ENCODE measurements at regions not wholly inside any gene's neighbourhood (a gene's known extent, or its start where the extent isn't known, plus 50 kb on each side); places are given as distances from the start of the nearest gene placed in this dataset.
"Not testable (repeated sequence)": the region's sequence is repeated elsewhere in the genome, so short reads cannot be mapped to it uniquely, and the experiment has no call there.

DNA sequence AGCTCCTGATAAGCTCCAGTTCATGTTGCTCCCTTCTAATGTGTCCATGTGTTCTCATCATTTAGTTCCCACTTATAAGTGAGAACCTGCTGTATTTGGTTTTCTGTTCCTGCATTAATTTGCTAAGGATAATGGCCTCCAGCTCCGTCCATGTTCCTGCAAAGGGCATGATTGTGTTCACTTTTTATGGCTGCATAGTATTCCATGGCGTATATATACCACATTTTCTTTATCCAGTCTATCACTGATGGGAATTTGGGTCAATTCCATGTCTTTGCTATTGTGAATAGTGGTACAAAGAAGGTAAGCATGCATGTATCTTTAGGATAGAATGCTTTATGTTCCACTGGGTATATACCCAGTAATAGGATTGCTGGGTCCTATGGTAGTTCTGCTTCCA is 197.2 kb upstream of the ITM2A start:
- no peaks in the 10 kb centered on the region for H3K4me1 ChIP-seq (ENCODE audit: insufficient read depth)
- no peak overlapping the region for H3K4me3 ChIP-seq (ENCODE audit: low read depth, low read length)
- H3K36me3 ChIP-seq (ENCODE audit: insufficient read depth): no peaks in the 10 kb centered on the region
- no peak for DNase-seq (ENCODE audit: extremely low spot score)
- WGBS: 83% methylated on average over 2 of the region's 2 CpGs
- no peak overlapping the region for H3K27ac ChIP-seq (ENCODE audit: low read depth)

DNA sequence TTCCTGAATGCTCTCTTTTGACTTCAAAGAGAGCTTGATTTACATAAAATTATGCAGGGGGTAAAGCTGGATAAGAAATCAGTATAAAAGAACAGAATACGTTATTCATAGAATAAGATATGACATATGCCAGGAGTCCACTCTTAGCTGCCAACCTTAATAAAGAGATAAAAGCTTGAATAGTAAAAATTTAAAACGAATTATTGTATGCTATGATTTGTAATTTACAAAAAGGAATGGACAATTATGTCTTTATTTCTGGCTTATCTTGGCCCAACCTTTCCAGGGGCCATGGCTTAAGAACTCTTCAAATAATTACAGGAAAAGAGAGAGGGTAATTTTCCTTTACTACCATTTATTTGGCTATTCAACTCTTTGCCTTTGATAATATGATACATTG is 192.2 kb upstream of the ITM2A start:
- WGBS: 43% methylated on average over 2 of the region's 2 CpGs
- Histone ChIP-seq H3K4me1 (ENCODE audit: insufficient read depth) (no peaks in the 10 kb centered on the region), H3K36me3 (ENCODE audit: insufficient read depth) (no peaks in the 10 kb centered on the region), H3K27ac (ENCODE audit: low read depth) (no peak overlapping the region), H3K4me3 (ENCODE audit: low read depth, low read length) (no peak overlapping the region)
- DNase-seq (ENCODE audit: extremely low spot score): no peak

DNA sequence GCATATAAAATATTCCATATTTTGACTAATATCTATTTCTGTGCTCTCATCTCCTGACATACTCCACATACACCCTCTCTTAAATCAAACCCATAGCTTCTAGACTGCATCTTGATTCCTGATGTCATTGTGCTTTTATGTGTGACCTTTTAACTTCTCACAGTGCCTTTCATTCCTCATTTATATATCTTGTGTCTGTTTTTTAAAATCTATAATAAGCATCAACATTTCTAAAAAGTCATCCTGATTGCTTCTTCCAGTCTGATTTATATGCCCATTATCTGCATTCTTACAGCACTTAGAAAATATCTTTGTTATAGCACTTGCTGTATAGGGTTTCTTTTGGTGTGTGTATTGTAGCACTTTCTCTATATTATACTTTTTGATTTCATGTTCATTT is 190.1 kb upstream of the ITM2A start:
- no peak for DNase-seq (ENCODE audit: extremely low spot score)
- H3K4me3 ChIP-seq (ENCODE audit: low read depth, low read length): no peak overlapping the region
- H3K36me3 ChIP-seq (ENCODE audit: insufficient read depth): no peaks in the 10 kb centered on the region
- H3K27ac ChIP-seq (ENCODE audit: low read depth): no peak overlapping the region
- no peaks in the 10 kb centered on the region for H3K4me1 ChIP-seq (ENCODE audit: insufficient read depth)

DNA sequence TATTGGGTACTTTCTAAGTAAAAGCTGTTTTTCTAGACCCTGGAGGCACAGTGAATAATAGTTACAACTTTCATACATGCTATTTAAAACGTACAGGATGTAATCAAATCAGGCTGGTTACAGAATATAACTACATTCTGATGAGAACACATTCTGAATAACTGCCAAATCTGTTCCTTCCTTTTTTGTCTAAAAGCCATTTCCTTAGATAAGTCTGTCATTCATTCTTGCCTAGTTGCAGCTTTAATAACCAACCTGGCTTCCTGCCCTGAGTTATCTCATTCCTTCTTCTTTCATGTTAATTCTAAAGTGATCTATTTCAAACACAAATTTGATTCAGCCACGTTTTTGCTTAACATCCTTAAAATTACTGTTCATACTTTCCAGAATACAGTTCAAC is 189.7 kb upstream of the ITM2A start:
- Histone ChIP-seq H3K27ac (ENCODE audit: low read depth) (no peak overlapping the region), H3K4me1 (ENCODE audit: insufficient read depth) (no peaks in the 10 kb centered on the region), H3K4me3 (ENCODE audit: low read depth, low read length) (no peak overlapping the region), H3K36me3 (ENCODE audit: insufficient read depth) (no peaks in the 10 kb centered on the region)
- DNase-seq (ENCODE audit: extremely low spot score): peak; percentile 21
- WGBS: 2% methylated on average over 2 of the region's 2 CpGs

DNA sequence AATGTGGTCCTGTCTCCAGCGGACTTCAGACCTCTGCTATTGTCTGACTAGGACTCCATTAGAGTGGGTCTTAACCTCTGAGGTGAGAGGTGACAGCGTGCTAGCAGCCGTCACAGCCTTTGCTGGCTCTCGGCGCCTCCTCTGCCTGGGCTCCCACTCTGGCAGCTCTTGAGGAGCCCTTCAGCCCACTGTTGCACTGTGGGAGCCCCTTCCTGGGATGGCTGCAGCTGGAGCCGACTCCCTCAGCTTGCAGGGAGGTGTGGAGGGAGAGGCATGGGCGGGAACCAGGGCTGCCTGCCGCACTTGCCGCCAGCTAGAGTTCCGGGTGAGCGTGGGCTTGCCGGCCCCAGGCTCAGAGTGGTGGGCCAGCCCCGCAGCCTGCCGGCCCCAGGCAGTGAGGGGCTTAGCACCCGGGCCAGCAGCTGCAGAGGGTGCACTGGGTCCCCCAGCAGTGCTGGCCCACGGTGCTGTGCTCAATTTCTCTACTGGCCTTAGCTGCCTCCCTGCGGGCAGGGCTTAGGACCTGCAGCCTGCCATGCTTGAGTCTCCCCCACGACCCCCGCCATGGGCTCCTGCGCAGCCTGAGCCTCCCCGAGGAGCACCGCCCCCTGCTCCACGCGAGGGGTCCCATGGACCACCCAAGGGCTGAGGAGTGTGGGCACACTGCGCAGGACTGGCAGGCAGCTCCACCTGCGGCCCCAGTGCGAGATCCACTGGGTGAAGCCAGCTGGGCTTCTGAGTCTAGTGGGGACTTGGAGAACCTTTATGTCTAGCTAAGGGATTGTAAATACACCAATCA is 163.4 kb upstream of the ITM2A start:
- Histone ChIP-seq H3K4me3 (ENCODE audit: low read depth, low read length) (no peak overlapping the region), H3K4me1 (ENCODE audit: insufficient read depth) (no peaks in the 10 kb centered on the region), H3K36me3 (ENCODE audit: insufficient read depth) (no peaks in the 10 kb centered on the region), H3K27ac (ENCODE audit: low read depth) (no peak overlapping the region)
- no peak for DNase-seq (ENCODE audit: extremely low spot score)
- WGBS: 88% methylated on average over 26 of the region's 27 CpGs

DNA sequence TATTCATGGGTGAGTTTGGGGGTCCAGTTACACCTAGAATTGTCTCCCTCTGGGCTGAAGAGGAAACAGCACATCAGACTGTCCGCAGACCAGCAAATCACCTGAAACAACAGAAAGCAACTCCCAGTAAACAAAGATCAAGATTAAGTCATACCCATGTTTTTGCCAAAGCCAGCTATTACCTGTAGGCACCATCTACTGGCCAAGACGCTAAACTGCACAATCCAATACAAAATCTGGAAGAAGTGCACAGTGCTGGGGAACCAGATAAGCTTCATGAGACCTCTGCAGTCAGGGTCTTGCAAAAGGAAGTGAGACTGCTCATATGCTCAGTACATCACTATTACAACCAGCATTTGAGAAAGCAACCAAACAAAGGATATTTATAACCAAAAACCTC is 157.5 kb upstream of the ITM2A start:
- no peak for DNase-seq (ENCODE audit: extremely low spot score)
- Histone ChIP-seq H3K4me1 (ENCODE audit: insufficient read depth) (no peaks in the 10 kb centered on the region), H3K36me3 (ENCODE audit: insufficient read depth) (no peaks in the 10 kb centered on the region), H3K4me3 (ENCODE audit: low read depth, low read length) (no peak overlapping the region), H3K27ac (ENCODE audit: low read depth) (no peak overlapping the region)
- WGBS: 34% methylated on average over 2 of the region's 2 CpGs

DNA sequence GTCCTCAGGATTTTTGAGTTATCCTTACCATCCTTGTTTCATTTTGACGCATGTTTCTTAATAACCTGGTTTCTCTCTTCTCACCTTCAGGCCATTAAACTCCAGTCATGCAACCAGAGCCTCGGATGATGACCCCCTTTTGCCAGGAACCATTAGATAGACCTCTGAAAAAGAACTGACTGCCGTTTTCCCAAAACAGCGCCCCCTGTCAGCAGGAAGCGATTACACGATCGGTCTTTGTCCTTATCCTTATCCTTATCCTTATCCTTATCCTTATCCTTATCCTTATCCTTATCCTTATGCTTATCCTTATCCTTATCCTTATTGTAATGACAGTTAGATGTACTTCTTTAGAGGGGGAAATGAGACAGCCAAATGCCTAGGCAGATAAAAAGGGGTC is 148.4 kb upstream of the ITM2A start:
- DNase-seq (ENCODE audit: extremely low spot score): no peak
- 76% methylated on average over 7 of the region's 7 CpGs for WGBS
- H3K27ac ChIP-seq (ENCODE audit: low read depth): no peak overlapping the region
- no peak overlapping the region for H3K4me3 ChIP-seq (ENCODE audit: low read depth, low read length)
- no peaks in the 10 kb centered on the region for H3K36me3 ChIP-seq (ENCODE audit: insufficient read depth)
- H3K4me1 ChIP-seq (ENCODE audit: insufficient read depth): no peaks in the 10 kb centered on the region

DNA sequence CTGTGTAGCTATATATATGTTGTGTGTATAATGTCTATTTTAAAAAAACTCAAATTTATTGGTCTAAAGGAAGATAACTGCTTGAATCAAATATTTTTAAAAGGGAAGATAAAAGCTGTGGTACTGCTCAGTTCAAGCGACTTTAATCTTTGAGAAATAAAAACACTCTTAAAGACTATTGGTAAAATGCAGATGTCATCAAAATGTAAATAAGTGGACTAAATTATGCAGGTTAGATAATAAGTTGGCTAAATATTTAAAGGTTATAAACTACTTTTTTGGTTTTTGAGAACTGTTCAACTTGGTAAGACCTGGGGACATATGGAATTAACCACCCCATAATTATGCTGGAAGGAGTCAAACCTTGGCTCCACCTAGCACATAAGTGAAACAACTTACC is 144.7 kb upstream of the ITM2A start:
- no peak overlapping the region for H3K4me3 ChIP-seq (ENCODE audit: low read depth, low read length)
- no peak for DNase-seq (ENCODE audit: extremely low spot score)
- no peaks in the 10 kb centered on the region for H3K36me3 ChIP-seq (ENCODE audit: insufficient read depth)
- no peak overlapping the region for H3K27ac ChIP-seq (ENCODE audit: low read depth)
- no peaks in the 10 kb centered on the region for H3K4me1 ChIP-seq (ENCODE audit: insufficient read depth)
- WGBS: 73% methylated on average over 1 of the region's 1 CpG

DNA sequence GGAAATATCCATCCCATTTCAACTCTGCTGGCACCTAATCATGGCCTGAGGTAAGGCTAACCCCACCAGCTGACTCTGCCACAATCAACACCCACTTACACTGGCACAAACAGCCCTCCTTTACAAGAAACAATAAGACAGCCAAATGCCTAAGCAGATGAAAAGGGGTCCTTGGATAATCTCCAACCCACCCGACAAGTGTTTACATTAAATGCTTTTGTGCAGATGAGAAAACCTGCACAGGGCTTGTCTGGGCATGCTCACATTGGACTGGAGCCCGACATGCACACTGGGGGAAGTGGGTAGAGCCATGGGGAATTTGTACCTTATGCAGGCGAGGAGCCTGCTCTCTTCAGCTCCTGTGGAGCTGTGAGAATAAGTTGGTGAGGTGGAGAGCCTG is 138.9 kb upstream of the ITM2A start:
- Histone ChIP-seq H3K4me3 (ENCODE audit: low read depth, low read length) (no peak overlapping the region), H3K27ac (ENCODE audit: low read depth) (no peak overlapping the region), H3K4me1 (ENCODE audit: insufficient read depth) (no peaks in the 10 kb centered on the region), H3K36me3 (ENCODE audit: insufficient read depth) (no peaks in the 10 kb centered on the region)
- WGBS: 50% methylated on average over 3 of the region's 3 CpGs
- no peak for DNase-seq (ENCODE audit: extremely low spot score)

DNA sequence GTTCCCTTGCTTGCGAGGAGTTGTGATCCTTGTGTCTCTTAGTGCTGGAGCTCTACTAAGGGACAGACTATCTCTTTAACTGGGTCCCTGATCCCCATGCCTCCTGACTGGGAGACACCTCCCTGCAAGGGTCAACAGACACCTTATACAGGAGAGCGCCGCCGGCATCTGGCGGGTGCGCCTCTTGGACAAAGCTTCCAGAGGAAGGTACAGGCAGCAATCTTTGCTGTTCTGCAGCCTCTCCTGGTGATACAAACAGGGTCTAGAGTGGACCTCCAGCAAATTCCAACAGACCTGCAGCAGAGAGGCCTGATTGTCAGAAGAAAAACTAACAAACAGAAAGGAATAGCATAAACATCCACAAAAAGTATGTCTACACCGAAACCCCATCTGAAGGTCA is 115.6 kb upstream of the ITM2A start:
- 93% methylated on average over 7 of the region's 7 CpGs for WGBS
- no peaks in the 10 kb centered on the region for H3K36me3 ChIP-seq (ENCODE audit: insufficient read depth)
- no peak for DNase-seq (ENCODE audit: extremely low spot score)
- no peak overlapping the region for H3K4me3 ChIP-seq (ENCODE audit: low read depth, low read length)
- H3K27ac ChIP-seq (ENCODE audit: low read depth): no peak overlapping the region
- no peaks in the 10 kb centered on the region for H3K4me1 ChIP-seq (ENCODE audit: insufficient read depth)

DNA sequence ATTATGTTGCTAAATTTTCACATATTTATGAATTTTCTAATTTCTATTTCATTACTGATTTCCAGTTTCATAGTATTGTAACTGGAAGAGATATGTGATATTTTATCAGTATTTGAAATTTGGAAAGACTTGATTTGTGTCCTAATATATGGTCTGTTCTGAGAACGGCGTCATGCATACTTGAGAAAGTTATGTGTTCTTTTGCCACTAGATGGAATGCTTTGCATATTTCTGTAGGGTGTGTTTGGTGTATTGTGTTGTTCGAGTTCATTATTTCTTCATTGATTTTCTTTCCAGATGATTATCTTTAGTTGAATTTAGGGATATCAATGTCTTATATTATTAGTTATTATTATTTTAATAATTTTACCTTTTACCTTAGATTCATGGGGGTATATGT is 110.6 kb upstream of the ITM2A start:
- WGBS: 65% methylated on average over 3 of the region's 3 CpGs
- Histone ChIP-seq H3K27ac (ENCODE audit: low read depth) (no peak overlapping the region), H3K4me3 (ENCODE audit: low read depth, low read length) (no peak overlapping the region), H3K4me1 (ENCODE audit: insufficient read depth) (no peaks in the 10 kb centered on the region), H3K36me3 (ENCODE audit: insufficient read depth) (no peaks in the 10 kb centered on the region)
- no peak for DNase-seq (ENCODE audit: extremely low spot score)

DNA sequence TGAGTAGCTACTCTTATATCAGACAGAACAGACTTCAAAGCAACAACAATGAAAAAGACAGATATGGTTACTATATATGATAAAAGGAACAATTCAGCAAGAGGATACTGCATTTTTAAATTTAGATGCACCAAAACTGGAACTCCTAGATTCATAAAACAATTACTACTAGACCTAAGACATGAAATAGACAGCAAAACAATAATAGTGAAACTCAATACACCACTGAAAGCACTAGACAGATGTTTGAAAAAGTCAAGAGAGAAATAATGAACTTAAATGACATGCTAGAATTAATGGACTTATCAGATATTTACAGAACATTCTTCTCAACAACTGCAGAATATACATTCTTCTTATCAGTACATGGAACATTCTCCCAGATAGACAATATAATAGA is 99.5 kb upstream of the ITM2A start:
- Histone ChIP-seq H3K27ac (ENCODE audit: low read depth) (no peak overlapping the region), H3K4me1 (ENCODE audit: insufficient read depth) (no peaks in the 10 kb centered on the region), H3K4me3 (ENCODE audit: low read depth, low read length) (no peak overlapping the region), H3K36me3 (ENCODE audit: insufficient read depth) (no peaks in the 10 kb centered on the region)
- DNase-seq (ENCODE audit: extremely low spot score): no peak

DNA sequence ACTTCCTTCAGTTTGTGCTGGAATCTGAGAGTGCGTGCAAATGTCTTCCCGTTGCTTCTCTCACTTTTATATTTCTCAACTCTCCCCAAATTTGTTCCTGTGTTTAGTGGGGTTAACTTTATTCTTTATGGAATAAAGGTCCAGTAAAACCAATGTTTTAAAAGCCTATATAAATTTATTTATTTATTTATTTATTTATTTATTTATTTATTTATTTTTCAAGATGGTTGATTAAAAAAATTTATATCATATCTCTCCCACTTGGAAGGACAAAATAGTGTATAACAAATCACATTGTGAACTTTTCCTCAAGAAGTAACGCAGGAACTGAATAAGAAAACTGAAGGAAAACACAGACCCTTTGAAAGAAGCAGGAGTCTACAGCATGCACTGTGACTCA is 95.3 kb upstream of the ITM2A start:
- Histone ChIP-seq H3K4me3 (ENCODE audit: low read depth, low read length) (no peak overlapping the region), H3K4me1 (ENCODE audit: insufficient read depth) (no peaks in the 10 kb centered on the region), H3K36me3 (ENCODE audit: insufficient read depth) (no peaks in the 10 kb centered on the region), H3K27ac (ENCODE audit: low read depth) (no peak overlapping the region)
- DNase-seq (ENCODE audit: extremely low spot score): no peak
- 91% methylated on average over 3 of the region's 3 CpGs for WGBS

DNA sequence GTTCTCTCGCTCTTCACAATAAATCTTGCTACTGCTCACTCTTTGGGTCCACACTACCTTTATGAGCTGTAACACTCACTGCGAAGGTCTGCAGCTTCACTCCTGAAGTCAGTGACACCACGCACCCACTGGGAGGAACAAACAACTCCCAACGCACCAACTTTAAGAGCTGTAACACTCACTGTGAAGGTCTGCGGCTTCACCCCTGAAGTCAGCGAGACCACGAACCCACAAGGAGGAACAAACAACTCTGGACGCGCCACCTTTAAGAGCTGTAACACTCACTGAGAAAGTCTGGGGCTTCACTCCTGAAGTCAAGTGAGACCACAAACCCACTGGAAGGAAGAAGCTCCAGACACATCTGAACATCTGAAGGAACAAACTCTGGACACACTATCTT is 89.5 kb upstream of the ITM2A start:
- WGBS: 90% methylated on average over 9 of the region's 9 CpGs
- H3K27ac ChIP-seq (ENCODE audit: low read depth); H3K4me1 ChIP-seq (ENCODE audit: insufficient read depth); H3K4me3 ChIP-seq (ENCODE audit: low read depth, low read length); H3K36me3 ChIP-seq (ENCODE audit: insufficient read depth); DNase-seq (ENCODE audit: extremely low spot score): not testable (repeated sequence)

DNA sequence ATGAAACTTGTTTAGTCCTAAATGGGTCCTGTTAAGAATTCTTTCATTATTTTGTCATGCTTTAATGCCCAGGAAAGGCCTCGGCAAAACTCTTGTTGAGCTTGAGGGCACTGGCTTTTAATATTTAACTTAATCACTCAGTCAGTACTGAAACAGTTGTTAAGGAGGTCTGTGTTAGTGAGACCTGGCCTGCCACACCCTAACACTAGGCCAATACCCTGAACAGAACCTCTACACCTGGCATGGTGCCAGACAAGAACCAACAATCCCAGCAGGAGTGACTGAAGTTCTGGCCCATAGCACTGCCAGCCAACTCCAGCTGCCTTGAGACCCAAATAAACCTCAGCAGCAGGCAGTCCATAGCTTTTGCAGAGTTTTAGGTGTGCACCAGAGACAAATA is 85.7 kb upstream of the ITM2A start:
- no peak for DNase-seq (ENCODE audit: extremely low spot score)
- 79% methylated on average over 1 of the region's 1 CpG for WGBS

More for the DNA sequence above, 85.7 kb upstream of the ITM2A start:
- Histone ChIP-seq H3K27ac (ENCODE audit: low read depth) (no peak overlapping the region), H3K4me1 (ENCODE audit: insufficient read depth) (no peaks in the 10 kb centered on the region), H3K36me3 (ENCODE audit: insufficient read depth) (no peaks in the 10 kb centered on the region), H3K4me3 (ENCODE audit: low read depth, low read length) (no peak overlapping the region)

All from urinary bladder (tissue), 3 donors.